ENCODE measurements at regions not wholly inside any gene's neighbourhood (a gene's known extent, or its start where the extent isn't known, plus 50 kb on each side); places are given as distances from the start of the nearest gene placed in this dataset.

- ATAC-seq, result no peak
- 100% methylated on average over 1 of the region's 5 CpGs; no CpG with 5 or more reads in 1 of the 2 donors for WGBS, 2 donors (ENCODE audit: low coverage in 1 of 2)
- TF ChIP-seq POLR2AphosphoS5 (IDR thresholded peaks at IDR 0.05) (no peak), POLR2A (IDR thresholded peaks at IDR 0.05) (no peak), EP300 (IDR thresholded peaks at IDR 0.05) (no peak)
- TF ChIP-seq, protein P1, sequence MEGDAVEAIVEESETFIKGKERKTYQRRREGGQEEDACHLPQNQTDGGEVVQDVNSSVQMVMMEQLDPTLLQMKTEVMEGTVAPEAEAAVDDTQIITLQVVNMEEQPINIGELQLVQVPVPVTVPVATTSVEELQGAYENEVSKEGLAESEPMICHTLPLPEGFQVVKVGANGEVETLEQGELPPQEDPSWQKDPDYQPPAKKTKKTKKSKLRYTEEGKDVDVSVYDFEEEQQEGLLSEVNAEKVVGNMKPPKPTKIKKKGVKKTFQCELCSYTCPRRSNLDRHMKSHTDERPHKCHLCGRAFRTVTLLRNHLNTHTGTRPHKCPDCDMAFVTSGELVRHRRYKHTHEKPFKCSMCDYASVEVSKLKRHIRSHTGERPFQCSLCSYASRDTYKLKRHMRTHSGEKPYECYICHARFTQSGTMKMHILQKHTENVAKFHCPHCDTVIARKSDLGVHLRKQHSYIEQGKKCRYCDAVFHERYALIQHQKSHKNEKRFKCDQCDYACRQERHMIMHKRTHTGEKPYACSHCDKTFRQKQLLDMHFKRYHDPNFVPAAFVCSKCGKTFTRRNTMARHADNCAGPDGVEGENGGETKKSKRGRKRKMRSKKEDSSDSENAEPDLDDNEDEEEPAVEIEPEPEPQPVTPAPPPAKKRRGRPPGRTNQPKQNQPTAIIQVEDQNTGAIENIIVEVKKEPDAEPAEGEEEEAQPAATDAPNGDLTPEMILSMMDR (IDR thresholded peaks at IDR 0.05), result no peak
- H3K36me3 ChIP-seq, result no peaks in the 10 kb centered on the region
- H3K27ac ChIP-seq, result no peak overlapping the region
- H3K4me1 ChIP-seq, result no peaks in the 10 kb centered on the region
- no peaks in the 10 kb centered on the region for H3K9me3 ChIP-seq
- peaks cover 3% of the 10 kb centered on the region for H3K27me3 ChIP-seq
- H3K4me3 ChIP-seq, result no peak overlapping the region
These were observed 66.6 kb upstream of the ANTXRL start for GRCh38 chr10:46220187-46220586.

DNA sequence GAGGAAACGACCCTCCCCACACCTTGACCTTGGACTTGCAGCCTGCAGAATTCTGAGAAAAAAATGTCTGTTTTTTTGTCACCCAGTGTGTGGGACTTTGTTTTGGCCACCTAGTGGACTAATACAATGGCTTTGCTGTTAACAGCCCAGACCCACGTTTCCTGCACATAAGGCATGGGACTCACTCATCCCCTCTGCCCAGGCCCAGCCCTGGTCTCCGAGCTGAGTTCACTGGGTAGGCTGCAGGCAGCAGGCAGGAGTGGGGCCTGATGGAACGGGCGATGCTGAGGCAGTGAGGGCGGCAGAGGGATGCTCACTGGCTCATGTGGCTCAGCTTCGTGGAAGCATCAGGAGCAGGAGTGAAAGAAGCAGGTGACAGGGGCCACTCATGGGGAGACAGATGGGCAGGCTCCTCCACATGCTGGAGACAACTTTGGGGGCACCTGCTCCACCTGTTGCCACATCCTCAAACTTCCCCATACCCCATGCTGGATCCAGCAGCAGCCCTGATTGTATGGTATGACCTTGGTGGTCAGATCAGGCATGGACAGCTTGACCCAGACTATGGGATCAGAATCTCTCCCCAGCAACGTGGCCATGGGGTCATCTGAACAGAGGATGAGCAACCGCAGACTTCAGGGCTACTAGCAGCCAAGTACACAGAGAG lies 65.8 kb upstream of the ANTXRL start:
- H3K4me1 ChIP-seq, result no peaks in the 10 kb centered on the region
- no peak overlapping the region for H3K27ac ChIP-seq
- no peak for TF ChIP-seq POLR2A (IDR thresholded peaks at IDR 0.05)
- no peak for TF ChIP-seq EP300 (IDR thresholded peaks at IDR 0.05)
- TF ChIP-seq POLR2AphosphoS5 (IDR thresholded peaks at IDR 0.05), result no peak
- TF ChIP-seq, protein P1 (IDR thresholded peaks at IDR 0.05), result no peak
- peaks cover 3% of the 10 kb centered on the region for H3K27me3 ChIP-seq
- H3K36me3 ChIP-seq, result no peaks in the 10 kb centered on the region
- no peak overlapping the region for H3K4me3 ChIP-seq
- no peaks in the 10 kb centered on the region for H3K9me3 ChIP-seq
- no peak for ATAC-seq
- WGBS, 2 donors (ENCODE audit: low coverage in 1 of 2), result 38 to 100% methylated on average over 1 to 2 of the region's 9 CpGs

- Histone ChIP-seq H3K9me3 (no peaks in the 10 kb centered on the region), H3K27me3 (peaks cover 5% of the 10 kb centered on the region), H3K36me3 (no peaks in the 10 kb centered on the region), H3K4me1 (no peaks in the 10 kb centered on the region), H3K4me3 (no peak overlapping the region), H3K27ac (no peak overlapping the region)
- TF ChIP-seq, protein P1 (IDR thresholded peaks at IDR 0.05), result no peak
- TF ChIP-seq POLR2A (IDR thresholded peaks at IDR 0.05) (no peak), POLR2AphosphoS5 (IDR thresholded peaks at IDR 0.05) (no peak), EP300 (IDR thresholded peaks at IDR 0.05) (no peak)
- no peak for ATAC-seq
- 83 to 96% methylated on average over 4 of the region's 4 CpGs for WGBS, 2 donors (ENCODE audit: low coverage in 1 of 2)
These were observed 64.3 kb upstream of the ANTXRL start for GRCh38 chr10:46222364-46222935.

DNA sequence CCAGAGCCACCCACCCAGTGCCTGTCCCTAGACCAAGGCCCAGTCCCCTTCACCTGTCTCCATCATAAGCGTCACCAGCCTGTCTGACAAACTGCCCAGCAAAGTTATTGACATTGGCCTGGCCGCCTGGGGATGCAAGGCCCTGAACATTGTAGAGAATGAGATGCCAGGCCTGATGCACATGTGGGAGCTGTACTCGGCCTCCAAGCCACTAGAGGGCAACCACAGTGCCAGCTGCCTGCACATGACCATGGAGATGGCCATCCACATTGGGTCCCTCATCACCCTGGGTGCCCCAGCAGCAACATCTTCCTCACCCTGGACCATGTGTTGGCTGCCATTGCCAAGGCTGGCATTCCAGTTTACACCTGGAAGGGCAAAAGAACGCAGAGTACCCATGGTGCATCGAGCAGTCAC lies 63.7 kb upstream of the ANTXRL start:
- Histone ChIP-seq H3K9me3 (no peaks in the 10 kb centered on the region), H3K27me3 (peaks cover 5% of the 10 kb centered on the region), H3K4me1 (no peaks in the 10 kb centered on the region), H3K27ac (no peak overlapping the region), H3K36me3 (no peaks in the 10 kb centered on the region), H3K4me3 (no peak overlapping the region)
- TF ChIP-seq, protein P1 (IDR thresholded peaks at IDR 0.05), result no peak
- TF ChIP-seq POLR2AphosphoS5 (IDR thresholded peaks at IDR 0.05) (no peak), POLR2A (IDR thresholded peaks at IDR 0.05) (no peak), EP300 (IDR thresholded peaks at IDR 0.05) (no peak)
- no peak for ATAC-seq
- WGBS, 2 donors (ENCODE audit: low coverage in 1 of 2), result 100% methylated on average over 1 of the region's 5 CpGs; no CpG with 5 or more reads in 1 of the 2 donors
